Lung (tissue), 11 donors: ENCODE measurements at regions not wholly inside any gene's neighbourhood (a gene's known extent, or its start where the extent isn't known, plus 50 kb on each side); places are given as distances from the start of the nearest gene placed in this dataset.

Experiments used
- ATAC-seq: fragments of 200-7000 bp; cut with Tn5 transposase; one replicate; pipeline ENCODE4 v1.9.1; 2020; ENCODE audit warnings: moderate number of reproducible peaks; ENCODE audit not compliant: insufficient read depth, low FRiP score
- DNase-seq, 3 donors: peaks; one replicate each; pipeline ENCODE4 v3.0.0-alpha.2; 2013 to 2017
- H3K27ac ChIP-seq, 2 donors: one replicate each; pipeline ENCODE4 v1.5.1; 2013; ENCODE audit warnings: mild to moderate bottlenecking in 2 of 2, moderate library complexity in 2 of 2, control low read depth in 1 of 2, inconsistent platforms in 1 of 2, low read depth in 1 of 2, low read length in 1 of 2
- H3K27me3 ChIP-seq, 3 donors: one replicate each; pipeline ENCODE4 v1.5.1; 2013; ENCODE audit warnings: low read length in 2 of 3; ENCODE audit not compliant: control insufficient read depth in 3 of 3, insufficient read depth in 3 of 3
- H3K36me3 ChIP-seq, 4 donors: one replicate each; pipeline ENCODE4 v1.5.1; 2013; ENCODE audit warnings: low read length in 4 of 4, mild to moderate bottlenecking in 1 of 4, moderate library complexity in 1 of 4; ENCODE audit not compliant: control insufficient read depth in 4 of 4, insufficient read depth in 4 of 4
- H3K4me1 ChIP-seq, 5 donors: one replicate each; pipeline ENCODE4 v1.5.1; 2013; ENCODE audit warnings: low read length in 5 of 5, mild to moderate bottlenecking in 2 of 5, moderate library complexity in 1 of 5; ENCODE audit not compliant: control insufficient read depth in 5 of 5, insufficient read depth in 5 of 5
- H3K4me3 ChIP-seq: one replicate; pipeline ENCODE4 v1.5.1; 2013; ENCODE audit warnings: mild to moderate bottlenecking, control low read depth, moderate library complexity
- H3K9ac ChIP-seq, 2 donors: one replicate each; pipeline ENCODE4 v1.5.1; 2013; ENCODE audit warnings: low read length in 2 of 2, control low read depth in 1 of 2; ENCODE audit not compliant: insufficient read depth in 1 of 2
- H3K9me3 ChIP-seq, 4 donors: one replicate each; pipeline ENCODE4 v1.5.1; 2013; ENCODE audit warnings: low read length in 3 of 4, mild to moderate bottlenecking in 1 of 4, moderate library complexity in 1 of 4; ENCODE audit not compliant: control insufficient read depth in 4 of 4, insufficient read depth in 3 of 4
- CTCF ChIP-seq: IDR thresholded peaks from 2 replicates; pipeline ENCODE4 v1.5.1; 2012; ENCODE audit warnings: mild to moderate bottlenecking; ENCODE audit errors: control extremely low read depth, extremely low read depth
- WGBS, 2 donors: extraction: QIAGEN DNeasy Blood & Tissue Kit; methylation state at CpG; one replicate each; pipeline ENCODE4 v1.1.7; 2013; 5-methylcytosine and 5-hydroxymethylcytosine counted together
- donor health status: control.
- donor health status: control.
- donor health status: Bipolar disorder and iron deficiency.
- donor health status: healthy.
- donor health status: DM: yes; HTN: yes; CAD: no.

- H3K9me3 ChIP-seq = peaks cover 0 to 3% (median 0%) of the 10 kb centered on the region in 4 donors
- no peak for ATAC-seq
- no peak for DNase-seq
- H3K4me3 ChIP-seq = no peak overlapping the region
- no peak for TF ChIP-seq CTCF
- no peak overlapping the region for H3K27ac ChIP-seq
- whole genome bisulfite sequencing, 2 donors = 75 to 77% methylated on average over 2 of the region's 2 CpGs
- H3K9ac ChIP-seq = no peak overlapping the region
- no peaks in the 10 kb centered on the region for H3K27me3 ChIP-seq
- peaks cover 0 to 4% (median 0%) of the 10 kb centered on the region in 5 donors for H3K4me1 ChIP-seq
- no peaks in the 10 kb centered on the region for H3K36me3 ChIP-seq
Measured at GRCh38 chr11:109076870-109077269, 345.1 kb upstream of the C11orf87 start.

GRCh38 chr11:109077291-109077920, 344.6 kb upstream of the C11orf87 start:
- H3K4me3 ChIP-seq = no peak overlapping the region
- H3K27ac ChIP-seq = no peak overlapping the region
- H3K36me3 ChIP-seq = no peaks in the 10 kb centered on the region
- DNase-seq = no peak
- no peak for TF ChIP-seq CTCF
- WGBS, 2 donors = 86 to 89% methylated on average over 3 of the region's 3 CpGs
- ATAC-seq = no peak
- peaks cover 0 to 4% (median 0%) of the 10 kb centered on the region in 5 donors for H3K4me1 ChIP-seq
- no peak overlapping the region for H3K9ac ChIP-seq
- no peaks in the 10 kb centered on the region for H3K27me3 ChIP-seq
- peaks cover 0 to 3% (median 0%) of the 10 kb centered on the region in 4 donors for H3K9me3 ChIP-seq

- 76 to 88% methylated on average over 5 of the region's 5 CpGs for WGBS, 2 donors
- H3K4me3 ChIP-seq = no peak overlapping the region
- H3K4me1 ChIP-seq = no peaks in the 10 kb centered on the region
- no peak overlapping the region for H3K27ac ChIP-seq
- DNase-seq (no peak), ATAC-seq (no peak)
- no peak overlapping the region for H3K9ac ChIP-seq
- no peaks in the 10 kb centered on the region for H3K27me3 ChIP-seq
- TF ChIP-seq CTCF = no peak
- no peaks in the 10 kb centered on the region for H3K36me3 ChIP-seq
- H3K9me3 ChIP-seq = peaks cover 0 to 3% (median 0%) of the 10 kb centered on the region in 4 donors
Measured at GRCh38 chr11:109085708-109086373, 336.1 kb upstream of the C11orf87 start.
